ENCODE measurements at regions not wholly inside any gene's neighbourhood (a gene's known extent, or its start where the extent isn't known, plus 50 kb on each side); places are given as distances from the start of the nearest gene placed in this dataset.

GRCh38 chr9:115964710-115965347 lies 188.8 kb upstream of the PAPPA start:
- Mint-ChIP-seq H3K27me3 (ENCODE audit: low read depth) (no peaks in the 10 kb centered on the region), H3K36me3 (ENCODE audit: low read depth) (no peaks in the 10 kb centered on the region), H3K27ac (no peak overlapping the region), H3K4me1 (ENCODE audit: low read depth) (no peaks in the 10 kb centered on the region), H3K9me3 (peaks cover 5% of the 10 kb centered on the region), H3K4me3 (no peak overlapping the region)

- Mint-ChIP-seq H3K36me3 (ENCODE audit: low read depth) (no peaks in the 10 kb centered on the region), H3K9me3 (no peaks in the 10 kb centered on the region), H3K4me3 (no peak overlapping the region), H3K27me3 (ENCODE audit: low read depth) (no peaks in the 10 kb centered on the region), H3K4me1 (ENCODE audit: low read depth) (no peaks in the 10 kb centered on the region), H3K27ac (no peak overlapping the region)
Observed at GRCh38 chr9:115966660-115967059, 186.9 kb upstream of the PAPPA start.

- Mint-ChIP-seq H3K9me3 (no peaks in the 10 kb centered on the region), H3K27me3 (ENCODE audit: low read depth) (no peaks in the 10 kb centered on the region), H3K36me3 (ENCODE audit: low read depth) (no peaks in the 10 kb centered on the region), H3K4me3 (no peak overlapping the region), H3K4me1 (ENCODE audit: low read depth) (no peaks in the 10 kb centered on the region), H3K27ac (no peak overlapping the region)
Observed at GRCh38 chr9:115969096-115969495, 184.5 kb upstream of the PAPPA start.

GRCh38 chr9:115972362-115972761 lies 181.2 kb upstream of the PAPPA start:
- H3K4me1 Mint-ChIP-seq (ENCODE audit: low read depth), result no peaks in the 10 kb centered on the region
- peaks cover 5% of the 10 kb centered on the region for H3K9me3 Mint-ChIP-seq

GRCh38 chr9:115972843-115973595 lies 180.6 kb upstream of the PAPPA start:
- H3K27ac Mint-ChIP-seq, result no peak overlapping the region
- H3K27me3 Mint-ChIP-seq (ENCODE audit: low read depth), result no peaks in the 10 kb centered on the region
- no peak overlapping the region for H3K4me3 Mint-ChIP-seq
- H3K9me3 Mint-ChIP-seq, result peaks cover 5% of the 10 kb centered on the region
- H3K4me1 Mint-ChIP-seq (ENCODE audit: low read depth), result no peaks in the 10 kb centered on the region
- no peaks in the 10 kb centered on the region for H3K36me3 Mint-ChIP-seq (ENCODE audit: low read depth)

More at GRCh38 chr9:115972362-115972761, 181.2 kb upstream of the PAPPA start:
- Mint-ChIP-seq H3K27me3 (ENCODE audit: low read depth) (no peaks in the 10 kb centered on the region), H3K4me3 (no peak overlapping the region), H3K27ac (no peak overlapping the region), H3K36me3 (ENCODE audit: low read depth) (no peaks in the 10 kb centered on the region)

- Mint-ChIP-seq H3K4me1 (ENCODE audit: low read depth) (no peaks in the 10 kb centered on the region), H3K4me3 (no peak overlapping the region), H3K36me3 (ENCODE audit: low read depth) (no peaks in the 10 kb centered on the region), H3K27me3 (ENCODE audit: low read depth) (no peaks in the 10 kb centered on the region), H3K9me3 (peaks cover 5% of the 10 kb centered on the region), H3K27ac (no peak overlapping the region)
Observed at GRCh38 chr9:115976781-115977180, 176.8 kb upstream of the PAPPA start.

GRCh38 chr9:115978091-115978490 lies 175.5 kb upstream of the PAPPA start:
- Mint-ChIP-seq H3K9me3 (peaks cover 5% of the 10 kb centered on the region), H3K4me3 (no peak overlapping the region), H3K4me1 (ENCODE audit: low read depth) (no peaks in the 10 kb centered on the region), H3K27ac (no peak overlapping the region), H3K27me3 (ENCODE audit: low read depth) (no peaks in the 10 kb centered on the region), H3K36me3 (ENCODE audit: low read depth) (no peaks in the 10 kb centered on the region)

- Mint-ChIP-seq H3K27ac (no peak overlapping the region), H3K9me3 (peaks cover 5% of the 10 kb centered on the region), H3K4me3 (no peak overlapping the region), H3K4me1 (ENCODE audit: low read depth) (no peaks in the 10 kb centered on the region), H3K36me3 (ENCODE audit: low read depth) (no peaks in the 10 kb centered on the region), H3K27me3 (ENCODE audit: low read depth) (no peaks in the 10 kb centered on the region)
Observed at GRCh38 chr9:115978659-115979096, 174.9 kb upstream of the PAPPA start.

GRCh38 chr9:115980054-115980453 lies 173.5 kb upstream of the PAPPA start:
- no peaks in the 10 kb centered on the region for H3K27me3 Mint-ChIP-seq (ENCODE audit: low read depth)
- H3K9me3 Mint-ChIP-seq, result peaks cover 5% of the 10 kb centered on the region
- H3K4me3 Mint-ChIP-seq, result no peak overlapping the region
- H3K27ac Mint-ChIP-seq, result no peak overlapping the region
- no peaks in the 10 kb centered on the region for H3K4me1 Mint-ChIP-seq (ENCODE audit: low read depth)
- H3K36me3 Mint-ChIP-seq (ENCODE audit: low read depth), result no peaks in the 10 kb centered on the region

GRCh38 chr9:115980502-115980901 lies 173.1 kb upstream of the PAPPA start:
- Mint-ChIP-seq H3K9me3 (peaks cover 5% of the 10 kb centered on the region), H3K36me3 (ENCODE audit: low read depth) (no peaks in the 10 kb centered on the region), H3K4me1 (ENCODE audit: low read depth) (no peaks in the 10 kb centered on the region), H3K27ac (no peak overlapping the region), H3K27me3 (ENCODE audit: low read depth) (no peaks in the 10 kb centered on the region), H3K4me3 (no peak overlapping the region)

GRCh38 chr9:115980976-115981375 lies 172.6 kb upstream of the PAPPA start:
- Mint-ChIP-seq H3K9me3 (peaks cover 5% of the 10 kb centered on the region), H3K4me1 (ENCODE audit: low read depth) (no peaks in the 10 kb centered on the region), H3K4me3 (no peak overlapping the region), H3K27me3 (ENCODE audit: low read depth) (no peaks in the 10 kb centered on the region), H3K27ac (no peak overlapping the region), H3K36me3 (ENCODE audit: low read depth) (no peaks in the 10 kb centered on the region)

- no peak overlapping the region for H3K27ac Mint-ChIP-seq
- no peaks in the 10 kb centered on the region for H3K27me3 Mint-ChIP-seq (ENCODE audit: low read depth)
- H3K9me3 Mint-ChIP-seq, result peaks cover 3% of the 10 kb centered on the region
- H3K4me1 Mint-ChIP-seq (ENCODE audit: low read depth), result no peaks in the 10 kb centered on the region
- H3K4me3 Mint-ChIP-seq, result no peak overlapping the region
- H3K36me3 Mint-ChIP-seq (ENCODE audit: low read depth), result no peaks in the 10 kb centered on the region
Observed at GRCh38 chr9:115983366-115983765, 170.2 kb upstream of the PAPPA start.

GRCh38 chr9:115985657-115986056 lies 167.9 kb upstream of the PAPPA start:
- no peaks in the 10 kb centered on the region for H3K36me3 Mint-ChIP-seq (ENCODE audit: low read depth)
- no peaks in the 10 kb centered on the region for H3K4me1 Mint-ChIP-seq (ENCODE audit: low read depth)
- no peak overlapping the region for H3K4me3 Mint-ChIP-seq
- no peak overlapping the region for H3K27ac Mint-ChIP-seq
- peaks cover 3% of the 10 kb centered on the region for H3K9me3 Mint-ChIP-seq
- H3K27me3 Mint-ChIP-seq (ENCODE audit: low read depth), result no peaks in the 10 kb centered on the region

GRCh38 chr9:115986508-115986907 lies 167.1 kb upstream of the PAPPA start:
- Mint-ChIP-seq H3K9me3 (peaks cover 3% of the 10 kb centered on the region), H3K27me3 (ENCODE audit: low read depth) (no peaks in the 10 kb centered on the region), H3K4me1 (ENCODE audit: low read depth) (no peaks in the 10 kb centered on the region), H3K4me3 (no peak overlapping the region), H3K27ac (no peak overlapping the region), H3K36me3 (ENCODE audit: low read depth) (no peaks in the 10 kb centered on the region)

GRCh38 chr9:115988701-115989100 lies 164.9 kb upstream of the PAPPA start:
- H3K36me3 Mint-ChIP-seq (ENCODE audit: low read depth), result no peaks in the 10 kb centered on the region
- H3K4me1 Mint-ChIP-seq (ENCODE audit: low read depth), result no peaks in the 10 kb centered on the region
- peaks cover 3% of the 10 kb centered on the region for H3K9me3 Mint-ChIP-seq
- H3K27me3 Mint-ChIP-seq (ENCODE audit: low read depth), result no peaks in the 10 kb centered on the region
- H3K27ac Mint-ChIP-seq, result no peak overlapping the region
- no peak overlapping the region for H3K4me3 Mint-ChIP-seq
